ENCODE measurements at regions not wholly inside any gene's neighbourhood (a gene's known extent, or its start where the extent isn't known, plus 50 kb on each side); places are given as distances from the start of the nearest gene placed in this dataset.

GRCh38 chr6:147900247-147900830, 391.8 kb downstream of the SAMD5 start:
- Histone ChIP-seq H3K9ac (ENCODE audit: low read length in 3 of 3) (no peak overlapping the region), H3K9me3 (ENCODE audit: control insufficient read depth in 2 of 3, insufficient read depth in 1 of 3, low read length in 3 of 3) (no peaks in the 10 kb centered on the region), H3K27ac (ENCODE audit: low read depth in 2 of 2, low read length in 2 of 2) (no peak overlapping the region), H3K4me1 (ENCODE audit: control insufficient read depth in 2 of 3, insufficient read depth in 2 of 3, low read depth in 1 of 3, low read length in 3 of 3) (peaks cover 0 to 2% (median 0%) of the 10 kb centered on the region in 3 donors), H3K4me3 (ENCODE audit: low read length in 3 of 3) (no peak overlapping the region), H3K36me3 (ENCODE audit: control insufficient read depth in 2 of 3, insufficient read depth in 3 of 3, low read length in 3 of 3) (no peaks in the 10 kb centered on the region), H3K27me3 (ENCODE audit: control insufficient read depth, insufficient read depth, low read length) (no peaks in the 10 kb centered on the region)
- no peak for FAIRE-seq
- no peak for DNase-seq
- TF ChIP-seq CTCF (IDR thresholded peaks at IDR 0.05; ENCODE audit: borderline replicate concordance, extremely low read depth, insufficient read depth): no peak
- intact Hi-C loops (cut with DNase I): no loop called here

GRCh38 chr6:147903321-147903720, 394.8 kb downstream of the SAMD5 start:
- no peak overlapping the region for H3K4me3 ChIP-seq (ENCODE audit: low read length in 3 of 3)
- intact Hi-C loops (cut with DNase I): no loop called here
- FAIRE-seq (no peak), DNase-seq (no peak)
- TF ChIP-seq CTCF (IDR thresholded peaks at IDR 0.05; ENCODE audit: borderline replicate concordance, extremely low read depth, insufficient read depth): no peak
- no peak overlapping the region for H3K9ac ChIP-seq (ENCODE audit: low read length in 3 of 3)
- no peaks in the 10 kb centered on the region for H3K36me3 ChIP-seq (ENCODE audit: control insufficient read depth in 2 of 3, insufficient read depth in 3 of 3, low read length in 3 of 3)
- H3K4me1 ChIP-seq (ENCODE audit: control insufficient read depth in 2 of 3, insufficient read depth in 2 of 3, low read depth in 1 of 3, low read length in 3 of 3): no peaks in the 10 kb centered on the region
- H3K27me3 ChIP-seq (ENCODE audit: control insufficient read depth, insufficient read depth, low read length): no peaks in the 10 kb centered on the region
- H3K9me3 ChIP-seq (ENCODE audit: control insufficient read depth in 2 of 3, insufficient read depth in 1 of 3, low read length in 3 of 3): no peaks in the 10 kb centered on the region
- no peak overlapping the region for H3K27ac ChIP-seq (ENCODE audit: low read depth in 2 of 2, low read length in 2 of 2)

- Histone ChIP-seq H3K36me3 (ENCODE audit: control insufficient read depth in 2 of 3, insufficient read depth in 3 of 3, low read length in 3 of 3) (no peaks in the 10 kb centered on the region), H3K9ac (ENCODE audit: low read length in 3 of 3) (no peak overlapping the region), H3K27me3 (ENCODE audit: control insufficient read depth, insufficient read depth, low read length) (no peaks in the 10 kb centered on the region), H3K4me1 (ENCODE audit: control insufficient read depth in 2 of 3, insufficient read depth in 2 of 3, low read depth in 1 of 3, low read length in 3 of 3) (no peaks in the 10 kb centered on the region), H3K9me3 (ENCODE audit: control insufficient read depth in 2 of 3, insufficient read depth in 1 of 3, low read length in 3 of 3) (no peaks in the 10 kb centered on the region), H3K4me3 (ENCODE audit: low read length in 3 of 3) (no peak overlapping the region), H3K27ac (ENCODE audit: low read depth in 2 of 2, low read length in 2 of 2) (no peak overlapping the region)
- DNase-seq (no peak), FAIRE-seq (no peak)
- no peak for TF ChIP-seq CTCF (IDR thresholded peaks at IDR 0.05; ENCODE audit: borderline replicate concordance, extremely low read depth, insufficient read depth)
- intact Hi-C loops (cut with DNase I): no loop called here
Measured at GRCh38 chr6:147903931-147904330, 395.4 kb downstream of the SAMD5 start.

- no peaks in the 10 kb centered on the region for H3K9me3 ChIP-seq (ENCODE audit: control insufficient read depth in 2 of 3, insufficient read depth in 1 of 3, low read length in 3 of 3)
- no peak for TF ChIP-seq CTCF (IDR thresholded peaks at IDR 0.05; ENCODE audit: borderline replicate concordance, extremely low read depth, insufficient read depth)
- FAIRE-seq (no peak), DNase-seq (no peak)
- no peaks in the 10 kb centered on the region for H3K36me3 ChIP-seq (ENCODE audit: control insufficient read depth in 2 of 3, insufficient read depth in 3 of 3, low read length in 3 of 3)
- H3K4me3 ChIP-seq (ENCODE audit: low read length in 3 of 3): no peak overlapping the region
- no peaks in the 10 kb centered on the region for H3K4me1 ChIP-seq (ENCODE audit: control insufficient read depth in 2 of 3, insufficient read depth in 2 of 3, low read depth in 1 of 3, low read length in 3 of 3)
- no peak overlapping the region for H3K27ac ChIP-seq (ENCODE audit: low read depth in 2 of 2, low read length in 2 of 2)
- H3K27me3 ChIP-seq (ENCODE audit: control insufficient read depth, insufficient read depth, low read length): no peaks in the 10 kb centered on the region
- intact Hi-C loops (cut with DNase I): no loop called here
- no peak overlapping the region for H3K9ac ChIP-seq (ENCODE audit: low read length in 3 of 3)
Measured at GRCh38 chr6:147904416-147904815, 395.9 kb downstream of the SAMD5 start.

All from kidney (tissue), 13 donors.